CD4-positive, alpha-beta T cell treated with Interleukin-4 for 4 hours (primary cell): ENCODE measurements at regions not wholly inside any gene's neighbourhood (a gene's known extent, or its start where the extent isn't known, plus 50 kb on each side); places are given as distances from the start of the nearest gene placed in this dataset.
"Not testable (repeated sequence)": the region's sequence is repeated elsewhere in the genome, so short reads cannot be mapped to it uniquely, and the experiment has no call there.

ENCODE experiments used
- DNase-seq: peaks from one replicate; pipeline ENCODE4 v3.0.0-alpha.2; 2020

DNA sequence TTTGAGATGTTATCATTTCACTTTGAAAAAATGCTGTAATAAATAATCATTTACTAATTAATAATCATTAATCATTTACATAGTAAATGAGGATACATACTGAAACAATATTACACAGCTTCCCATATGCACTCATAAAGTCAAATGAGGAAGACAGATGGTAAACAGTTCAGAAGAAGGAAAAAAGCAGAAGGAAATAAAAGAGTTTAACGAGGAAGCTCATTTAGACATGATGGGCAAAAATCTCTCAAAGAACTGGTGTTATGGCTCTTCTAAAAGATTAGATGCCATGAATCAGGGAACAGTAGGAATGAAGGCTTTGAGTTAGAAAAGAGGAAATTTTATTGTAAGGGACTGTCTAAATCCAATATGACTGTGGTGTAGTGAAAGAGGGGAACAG, 347.6 kb downstream of the PTPRC start:
- no peak for DNase-seq

DNA sequence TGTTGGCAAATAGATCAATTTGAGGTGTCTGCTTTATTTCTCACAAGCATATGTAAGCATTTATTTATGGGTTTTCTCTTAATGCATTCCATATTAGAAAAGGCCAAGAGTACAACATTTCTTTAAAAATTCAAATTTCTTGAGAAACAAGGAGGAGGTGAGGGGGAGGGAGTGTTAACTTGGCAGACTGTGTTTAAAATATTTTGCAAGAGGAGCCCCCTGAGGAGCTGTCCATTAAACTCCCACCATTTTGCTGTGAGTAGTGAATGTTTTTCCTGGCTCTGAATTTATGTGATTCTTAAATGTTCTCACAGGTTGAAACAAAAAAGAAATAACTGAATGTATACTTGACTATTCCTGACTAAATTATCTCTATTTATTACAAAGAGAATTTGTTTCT, 363.8 kb downstream of the PTPRC start:
- no peak for DNase-seq

DNA sequence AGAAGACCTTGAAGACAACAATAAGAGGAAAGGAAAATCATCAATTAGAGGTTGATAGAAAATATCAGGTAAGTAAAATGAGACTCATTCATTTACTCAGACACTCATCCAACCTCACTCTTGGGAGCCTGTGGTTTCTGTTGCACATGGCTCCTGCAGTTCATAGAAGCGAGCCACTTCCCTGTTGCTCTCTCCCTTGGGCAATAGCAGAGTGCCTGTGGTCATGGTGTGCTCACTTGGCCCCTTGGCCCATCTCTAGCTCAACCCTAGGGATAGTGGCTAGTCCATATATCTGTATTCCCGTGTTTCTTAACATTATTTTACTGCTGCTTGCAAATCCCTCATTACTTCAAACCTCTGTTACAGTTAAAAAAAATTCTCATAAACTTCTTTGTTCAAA, 368.6 kb downstream of the PTPRC start:
- DNase-seq, result no peak

DNA sequence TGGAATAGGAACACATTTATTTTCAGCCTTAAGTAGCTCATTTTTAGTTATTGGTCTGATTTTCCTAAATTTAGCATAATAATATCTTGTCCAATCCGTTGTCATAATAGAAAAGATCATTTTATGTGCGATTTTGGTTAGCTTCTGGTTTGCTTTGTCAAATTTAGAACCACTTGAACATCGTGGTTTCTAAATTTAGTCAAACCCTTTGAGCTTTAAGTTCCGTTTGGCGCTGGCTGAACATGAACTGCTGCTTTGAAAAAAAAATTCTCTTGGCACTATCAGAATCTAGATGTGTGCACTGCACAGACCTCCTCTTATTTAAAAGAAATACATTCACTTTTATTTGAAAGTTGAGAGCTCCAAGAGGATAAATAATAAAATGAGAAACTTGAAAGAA, 370.6 kb downstream of the PTPRC start:
- no peak for DNase-seq

DNA sequence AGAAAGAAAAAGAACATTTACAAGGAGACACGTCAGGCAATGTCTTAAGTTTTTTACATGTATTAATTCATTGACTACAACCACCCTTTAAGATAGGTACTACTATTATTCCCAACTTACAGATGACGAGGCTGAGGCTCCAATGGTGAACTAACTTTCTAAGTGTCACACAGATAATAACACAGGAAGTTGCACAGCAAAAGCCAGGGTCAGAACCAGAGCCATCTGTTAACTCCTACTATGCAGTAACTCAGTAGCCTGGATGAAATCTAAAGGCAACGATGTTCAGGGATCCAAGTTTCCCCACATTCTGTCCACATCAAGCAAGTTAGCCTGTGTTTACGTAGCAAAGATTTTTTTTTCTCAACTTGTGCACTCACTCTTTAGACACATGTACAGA, 371.7 kb downstream of the PTPRC start:
- DNase-seq, result no peak

DNA sequence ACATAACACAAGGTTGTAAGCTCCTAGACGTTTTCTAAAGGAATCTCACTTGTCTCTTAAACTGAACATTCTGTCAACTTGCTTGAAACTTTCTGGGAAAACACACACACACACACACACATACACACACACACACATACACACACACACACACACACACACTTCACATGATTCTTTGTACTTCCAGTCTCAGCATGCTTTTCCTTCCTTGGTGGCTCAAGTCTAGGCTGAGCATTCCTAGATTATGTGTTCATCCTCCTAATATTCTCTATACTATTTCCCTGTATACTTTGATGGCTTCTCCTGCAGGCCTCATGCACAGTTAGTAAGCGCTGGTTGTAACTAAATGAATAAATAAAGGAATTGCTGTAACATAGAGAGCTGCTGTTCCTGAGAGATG, 372.1 kb downstream of the PTPRC start:
- no peak for DNase-seq

DNA sequence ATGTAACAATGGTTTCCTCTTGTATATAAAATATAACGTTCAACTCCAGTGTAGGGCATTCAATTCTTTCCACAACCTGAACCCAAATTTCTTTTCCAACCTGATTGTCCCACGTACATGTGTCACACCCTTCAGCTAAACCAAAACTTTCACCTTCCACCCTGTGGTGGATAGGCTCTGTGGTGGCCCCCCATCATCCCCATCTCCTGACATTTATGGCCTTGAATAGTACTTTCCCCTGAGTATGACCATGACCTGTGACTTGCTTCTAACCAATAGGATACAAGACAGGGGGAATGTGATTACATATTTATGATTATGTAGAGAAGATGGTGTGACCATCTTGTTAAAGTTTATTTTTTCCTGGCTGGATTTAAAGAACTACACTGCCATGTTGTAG, 377.0 kb downstream of the PTPRC start:
- no peak for DNase-seq

DNA sequence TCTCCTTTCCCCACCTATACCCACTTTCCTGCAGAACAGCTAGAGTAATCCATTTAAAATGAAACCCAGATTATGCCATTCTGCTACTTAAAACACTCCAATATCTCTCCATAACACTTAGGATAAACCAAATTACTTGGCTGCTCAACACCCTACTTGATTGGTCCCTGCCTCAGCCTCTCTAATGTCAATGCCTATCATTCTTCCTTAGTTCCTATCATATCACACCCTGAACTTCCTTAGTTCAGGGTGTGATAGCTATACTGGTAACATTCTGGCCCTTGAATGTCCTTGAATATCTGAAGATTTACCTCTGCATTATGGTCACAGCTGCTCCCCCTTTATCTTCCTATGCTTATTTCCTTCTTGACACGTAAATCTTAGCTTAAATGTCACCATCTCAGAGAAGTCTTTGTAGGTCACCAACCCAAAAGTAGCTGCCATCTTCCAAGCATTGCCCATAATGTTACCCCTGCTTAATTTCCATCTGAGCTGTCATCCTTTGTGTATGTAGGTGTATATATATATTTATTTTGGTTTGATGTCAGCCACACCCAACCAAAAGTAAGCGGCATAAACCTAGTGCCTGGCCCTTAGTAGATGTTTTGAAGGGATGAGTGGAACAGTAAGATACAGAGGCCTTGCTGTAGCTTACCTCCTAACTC, 379.8 kb downstream of the PTPRC start:
- DNase-seq, result no peak

DNA sequence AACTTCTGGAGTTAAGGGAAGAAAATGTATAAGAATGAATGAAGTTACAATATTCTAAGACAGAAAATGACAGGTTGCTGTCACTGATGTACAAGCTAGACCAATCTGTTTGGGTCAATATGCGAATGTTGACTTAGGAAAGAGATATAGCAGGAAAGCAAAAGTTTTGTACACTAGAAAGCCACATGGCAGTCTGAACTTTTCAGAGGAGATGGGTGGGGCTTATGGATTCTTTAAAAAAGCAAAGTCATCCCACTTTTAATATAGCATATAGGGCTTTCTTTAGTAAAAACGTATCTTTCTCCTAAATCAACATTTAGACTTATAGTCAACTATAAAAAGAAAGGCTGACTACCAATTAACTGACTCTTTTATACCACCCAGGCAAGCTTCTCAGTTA, 381.2 kb downstream of the PTPRC start:
- no peak for DNase-seq

DNA sequence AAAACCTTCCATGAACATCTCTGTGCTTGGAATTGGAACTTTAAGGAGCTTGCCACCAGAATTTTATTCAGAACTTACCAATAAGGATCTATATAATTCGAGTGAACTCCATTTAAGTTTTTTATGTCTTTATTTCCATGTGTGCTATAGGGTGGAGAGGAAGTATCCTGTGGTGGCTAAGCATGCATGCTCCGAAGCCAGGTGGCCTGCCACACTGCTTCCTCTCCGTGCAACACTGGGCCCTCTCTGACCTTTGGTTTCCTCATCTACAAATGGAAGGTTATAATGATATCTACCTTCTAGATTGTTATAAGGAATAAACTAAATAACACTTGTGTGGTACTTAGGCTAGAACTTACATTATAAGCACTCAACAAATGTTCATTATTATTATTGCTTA, 382.1 kb downstream of the PTPRC start:
- DNase-seq, result no peak

DNA sequence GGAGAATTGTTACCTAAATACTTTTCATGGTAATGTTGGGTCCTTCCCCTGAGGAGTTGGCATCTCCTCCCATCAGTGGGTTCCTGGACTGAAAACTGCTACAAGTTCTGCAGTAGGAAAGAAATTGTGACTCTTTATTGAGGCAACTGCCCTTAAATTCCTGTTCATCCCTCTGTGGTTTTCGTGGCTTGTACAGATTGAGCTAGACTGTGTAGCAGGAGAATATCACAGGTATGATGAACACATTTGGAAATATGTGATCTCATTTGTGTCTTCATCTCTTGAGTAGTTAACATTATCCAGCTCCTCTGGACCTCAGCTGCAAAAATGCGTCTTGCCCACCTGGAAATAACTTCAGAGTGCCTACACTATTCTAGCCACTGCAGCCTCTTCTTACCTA, 390.6 kb downstream of the PTPRC start:
- no peak for DNase-seq

DNA sequence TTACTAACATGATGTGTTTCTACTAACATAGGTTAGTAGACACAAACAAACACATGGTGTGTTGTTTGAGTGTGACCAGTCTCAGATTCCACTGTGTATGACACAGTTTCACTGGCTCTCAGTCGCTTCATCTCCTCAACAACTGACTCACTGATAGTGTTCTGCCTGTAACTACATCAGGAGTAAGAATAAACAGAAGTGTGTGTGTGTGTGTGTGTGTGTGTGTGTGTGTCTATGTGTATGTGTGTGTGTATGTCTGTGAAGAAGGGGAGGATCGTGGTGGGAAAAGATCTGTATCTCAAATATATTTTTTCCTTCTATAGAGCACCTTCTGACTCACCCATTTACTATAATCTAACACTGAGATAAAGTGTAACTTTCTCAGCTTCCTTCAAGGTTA, 391.0 kb downstream of the PTPRC start:
- no peak for DNase-seq

DNA sequence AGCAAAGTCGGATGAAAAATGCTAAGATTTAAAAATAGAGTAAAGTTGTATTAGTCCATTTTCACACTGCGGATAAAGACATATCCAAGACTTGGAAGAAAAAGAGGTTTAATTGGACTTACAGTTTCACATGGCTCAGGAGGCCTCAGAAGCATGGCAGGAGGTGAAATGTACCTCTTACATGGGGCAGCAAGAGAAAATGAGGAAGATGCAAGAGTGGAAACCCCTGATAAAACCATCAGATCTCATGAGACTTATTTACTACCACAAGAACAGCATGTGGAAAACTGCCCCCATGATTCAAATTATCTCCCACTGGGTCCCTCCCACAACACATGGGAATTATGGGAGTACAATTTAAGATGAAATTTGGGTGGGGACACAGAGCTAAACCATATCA, 391.7 kb downstream of the PTPRC start:
- DNase-seq, result not testable (repeated sequence)

DNA sequence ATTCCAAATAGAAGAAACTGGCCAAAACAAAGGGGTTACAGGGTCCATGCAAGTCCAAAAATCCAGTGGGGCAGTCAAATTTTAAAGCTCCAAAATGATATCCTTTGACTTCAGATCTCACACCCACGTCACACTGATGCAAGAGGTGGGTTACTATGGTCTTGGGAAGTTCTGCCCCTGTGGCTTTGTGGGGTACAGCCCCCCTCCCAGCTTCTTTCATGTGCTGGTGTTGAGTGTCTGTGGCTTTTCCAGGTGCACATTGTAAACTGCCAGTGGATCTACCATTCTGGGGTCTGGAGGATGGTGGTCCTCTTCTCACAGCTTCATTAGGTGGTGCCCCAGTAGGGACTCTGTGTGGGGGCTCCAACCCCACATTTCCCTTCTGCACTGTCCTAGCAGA, 392.3 kb downstream of the PTPRC start:
- not testable (repeated sequence) for DNase-seq

DNA sequence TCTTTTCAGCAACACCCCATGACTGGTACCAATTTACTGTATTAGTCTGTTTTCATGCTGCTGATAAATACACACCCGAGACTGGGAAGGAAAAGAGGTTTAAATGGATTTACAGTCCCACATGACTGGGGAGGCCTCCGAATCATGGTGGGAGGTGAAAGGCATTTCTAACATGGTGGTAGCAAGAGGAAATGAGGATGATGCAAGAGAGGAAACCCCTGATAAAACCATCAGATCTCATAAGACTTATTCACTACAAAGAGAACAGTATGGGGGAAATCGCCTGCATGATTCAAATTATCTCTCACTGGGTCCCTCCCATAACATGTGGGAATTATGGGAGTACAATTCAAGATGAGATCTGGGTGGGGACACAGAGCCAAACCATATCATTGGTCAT, 393.6 kb downstream of the PTPRC start:
- not testable (repeated sequence) for DNase-seq

DNA sequence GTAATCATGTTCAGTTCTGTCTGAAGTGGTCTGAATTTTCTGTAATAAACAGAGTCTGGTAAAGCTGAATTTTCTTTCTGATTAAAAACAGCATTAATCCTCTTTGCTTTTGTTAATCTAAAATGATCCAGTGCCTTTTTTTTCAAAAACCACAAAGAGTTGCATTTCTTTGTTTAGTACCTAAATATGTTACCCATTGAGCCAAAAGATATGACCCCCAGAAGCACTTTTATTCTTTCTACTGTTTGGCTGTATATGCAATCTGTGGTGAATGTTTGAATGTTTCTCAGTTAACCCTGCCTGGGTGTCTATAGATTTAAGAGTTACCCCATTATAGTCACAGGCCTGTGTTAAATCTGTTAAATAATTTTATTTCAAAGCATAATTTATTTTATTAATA, 394.8 kb downstream of the PTPRC start:
- DNase-seq, result no peak

DNA sequence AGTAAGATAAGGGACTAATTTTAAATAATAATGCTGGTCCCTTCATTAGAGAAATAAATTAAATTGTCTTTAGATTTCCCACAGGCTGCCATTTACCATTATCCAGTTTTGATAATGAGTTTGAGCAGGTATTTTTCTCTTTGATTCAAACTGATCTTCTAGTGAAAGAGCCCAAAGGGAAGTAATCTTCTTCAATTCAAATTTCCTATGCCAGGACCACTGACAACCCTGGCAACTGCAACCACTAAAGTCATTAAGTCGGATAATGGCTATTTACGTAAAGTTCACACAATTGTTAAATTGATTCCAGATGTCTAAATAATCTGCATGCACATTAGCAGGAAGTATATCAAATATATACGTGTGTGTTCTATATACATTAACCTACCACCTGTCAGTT, 399.3 kb downstream of the PTPRC start:
- DNase-seq, result no peak

DNA sequence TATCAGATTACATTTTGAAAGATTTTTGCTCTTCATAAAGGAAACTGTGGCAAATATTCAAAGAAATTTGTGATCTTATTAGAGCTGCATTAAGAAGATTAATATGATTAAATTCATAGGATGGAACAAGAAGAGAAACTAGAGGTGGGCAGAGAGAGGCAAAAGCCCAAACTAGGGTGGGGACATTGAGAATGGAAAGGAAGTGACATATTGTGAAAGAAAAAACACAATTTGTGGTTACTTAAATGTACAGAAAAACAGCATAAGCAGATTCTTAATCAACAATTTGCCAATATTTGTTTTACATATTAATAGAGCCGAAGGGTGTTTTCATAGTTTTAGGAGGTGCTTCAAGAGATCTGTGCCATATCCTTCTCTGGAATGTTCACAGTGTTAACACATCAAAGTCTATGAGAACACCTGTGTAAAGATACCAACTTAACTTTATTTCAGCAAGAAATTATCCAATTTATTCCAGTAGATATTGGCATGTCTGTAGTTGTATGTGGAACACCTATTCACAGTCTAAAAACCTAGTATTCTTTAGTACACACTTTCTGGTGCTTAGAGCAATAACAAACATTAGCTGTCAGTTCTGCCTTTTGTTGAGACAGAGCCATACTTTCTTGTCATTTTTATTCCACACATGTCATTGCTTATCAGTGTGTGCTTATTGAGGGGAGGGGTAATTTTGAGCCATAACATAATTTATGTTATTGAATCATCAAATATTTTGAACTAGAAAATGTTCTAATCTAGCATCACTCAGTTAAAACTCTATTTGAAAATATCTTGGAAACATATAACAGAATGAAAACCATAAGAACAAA, 401.5 kb downstream of the PTPRC start:
- DNase-seq, result peak; percentile 1

DNA sequence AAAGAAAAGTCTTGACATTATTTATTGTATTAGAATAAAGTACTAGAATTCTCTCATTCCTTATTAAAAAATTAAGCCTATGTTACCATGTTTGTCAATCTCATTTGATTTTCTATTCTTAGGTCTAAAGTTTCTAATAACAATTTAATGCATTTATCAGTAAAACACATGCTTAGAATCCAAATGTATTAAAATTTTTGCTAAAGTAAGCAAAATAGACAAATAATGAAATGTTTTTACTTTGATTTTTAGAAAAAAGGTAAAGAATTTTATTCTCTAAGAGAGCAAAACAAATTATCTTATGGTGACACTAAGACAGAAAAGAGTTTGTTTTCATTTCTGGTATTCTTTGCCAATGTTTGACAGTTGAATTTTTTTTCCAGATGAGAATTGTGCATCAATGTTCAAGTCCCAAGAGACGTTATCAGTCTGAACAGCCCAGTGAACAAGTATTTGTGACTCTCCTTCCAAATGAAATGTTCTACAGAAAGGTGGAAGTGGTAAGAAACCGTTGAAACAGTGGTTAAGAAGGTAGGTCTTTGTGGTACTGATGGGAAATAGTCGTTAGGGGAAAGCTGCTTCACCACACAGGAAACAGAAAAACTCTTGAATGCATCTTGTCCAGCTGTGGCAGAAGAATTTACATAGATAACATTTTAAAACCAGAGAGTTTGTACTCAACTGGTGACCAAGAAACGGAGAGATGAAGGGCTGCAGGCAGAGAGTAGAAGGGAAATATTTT, 402.5 kb downstream of the PTPRC start:
- peak; percentile 46 for DNase-seq

DNA sequence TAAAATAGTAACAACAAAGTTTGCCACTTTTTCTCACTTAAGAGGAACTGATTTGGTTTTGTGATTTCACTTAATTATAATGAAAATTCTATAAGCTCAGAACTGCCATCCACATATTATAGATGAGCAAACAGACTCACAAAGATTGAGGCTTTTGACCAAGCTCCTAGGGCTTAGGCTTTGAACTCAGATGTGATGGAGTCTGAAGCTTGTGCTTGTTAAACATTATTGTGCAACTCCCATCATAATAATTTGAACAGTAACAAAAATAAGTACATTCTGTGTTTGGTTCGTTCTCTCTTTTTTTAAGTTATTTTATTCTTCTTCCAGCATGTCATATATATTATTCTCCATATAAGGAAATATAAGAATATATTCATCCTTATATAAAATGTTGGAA, 403.4 kb downstream of the PTPRC start:
- no peak for DNase-seq

DNA sequence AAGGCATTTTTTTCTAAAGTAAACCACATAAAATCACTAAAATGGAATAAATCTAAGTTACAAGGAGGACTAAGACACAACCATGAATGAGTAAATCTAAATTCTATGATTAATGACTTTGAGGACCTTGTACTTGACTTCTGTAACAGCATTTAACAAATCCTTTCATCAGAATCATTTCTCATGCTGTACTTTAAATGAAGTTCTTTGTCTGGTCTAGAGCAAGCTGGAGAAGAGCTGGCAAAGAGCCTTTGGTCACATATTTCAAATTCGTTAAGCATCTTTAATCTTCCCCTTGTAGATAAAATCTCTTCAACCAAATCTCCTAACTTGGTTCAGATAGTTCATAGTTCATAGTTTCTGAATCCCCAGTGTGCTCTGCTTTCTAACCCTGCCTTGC, 405.4 kb downstream of the PTPRC start:
- no peak for DNase-seq

DNA sequence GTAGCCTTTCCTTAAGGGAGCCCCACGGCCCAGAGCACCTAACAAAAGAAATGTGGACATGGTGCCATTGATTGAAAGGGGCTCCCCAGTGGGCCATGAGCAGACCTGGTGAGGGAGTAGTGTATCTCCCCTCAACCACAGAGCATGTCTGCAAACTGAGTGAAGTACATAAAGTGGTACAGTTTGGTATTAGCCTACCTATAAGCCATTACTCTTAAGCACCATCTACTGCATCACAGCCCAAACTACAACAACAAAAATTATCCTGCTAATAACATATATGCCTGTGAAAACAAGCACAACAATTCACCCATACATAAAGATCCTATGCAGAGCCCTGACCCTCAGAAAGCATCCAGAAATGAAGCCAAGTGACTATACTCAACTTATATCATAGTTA, 407.8 kb downstream of the PTPRC start:
- no peak for DNase-seq

DNA sequence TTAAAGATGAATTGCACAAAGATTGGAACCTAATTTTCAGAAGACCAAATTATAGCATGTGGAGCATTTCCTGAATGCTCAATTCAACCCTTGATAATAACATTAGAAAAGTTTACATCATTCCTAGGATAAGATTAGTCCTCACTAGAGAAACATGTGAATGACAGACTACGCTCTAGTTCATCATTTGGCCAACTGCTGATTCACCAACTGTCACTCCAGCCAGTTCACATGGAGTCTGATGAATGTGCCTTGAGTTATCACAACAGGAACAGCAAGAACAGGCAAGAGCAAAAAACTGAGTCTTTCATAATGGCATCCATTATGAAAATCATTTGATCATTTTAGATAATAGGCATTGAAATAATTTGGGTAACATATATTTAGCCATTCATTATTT, 415.9 kb downstream of the PTPRC start:
- DNase-seq, result no peak

DNA sequence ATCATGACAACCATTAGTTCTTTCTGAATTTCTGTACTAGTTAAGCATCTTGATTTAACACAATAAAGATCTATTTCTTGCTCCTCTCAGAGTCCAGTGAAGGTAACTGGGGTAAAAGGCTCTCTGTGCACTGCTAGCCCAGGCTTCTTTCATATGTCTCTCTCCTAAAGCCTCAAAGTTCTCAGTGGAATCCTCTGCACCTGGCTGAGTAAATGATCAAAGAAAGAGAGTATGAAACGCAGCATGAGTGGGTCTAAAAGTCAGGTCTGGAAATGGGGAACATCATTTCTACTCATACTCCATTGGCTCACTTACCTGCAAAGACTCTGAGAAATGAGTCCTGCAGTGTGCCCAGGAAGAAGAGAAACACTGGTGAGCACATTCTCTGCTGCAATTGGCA, 418.5 kb downstream of the PTPRC start:
- DNase-seq, result no peak
